K562 (cell line): ENCODE measurements at regions not wholly inside any gene's neighbourhood (a gene's known extent, or its start where the extent isn't known, plus 50 kb on each side); places are given as distances from the start of the nearest gene placed in this dataset.

ENCODE experiments used
- CBX3 ChIP-seq, 2 experiments: IDR thresholded peaks; 1 replicate in 1 of 2; 2 replicates in 1 of 2; pipeline ENCODE4 v1.6.1; 2012; ENCODE audit warnings: inconsistent platforms in 2 of 2, low read length in 2 of 2, borderline replicate concordance in 1 of 2, control low read depth in 1 of 2
- DACH1 ChIP-seq: fragments of 450-650 bp; IDR thresholded peaks from 2 replicates; pipeline ENCODE4 v1.6.1; 2018; ENCODE audit not compliant: partially characterized antibody
- DPF2 ChIP-seq: fragments of 450-650 bp; IDR thresholded peaks from 2 replicates; pipeline ENCODE4 v1.6.1; 2016
- EP300 ChIP-seq: IDR thresholded peaks from 2 replicates; pipeline ENCODE4 v1.6.1; 2012; ENCODE audit warnings: low read length, improper control_type of control experiment
- ESRRA ChIP-seq: fragments of 450-650 bp; IDR thresholded peaks from 2 replicates; pipeline ENCODE4 v1.6.1; 2014; ENCODE audit warnings: low read depth, mild to moderate bottlenecking, moderate library complexity, borderline replicate concordance
- FOXA3 ChIP-seq, 2 experiments: fragments of 450-650 bp in 1 of 2; sonication (generic) in 1 of 2; formaldehyde crosslinking; IDR thresholded peaks in 1 of 2; conservative IDR thresholded peaks in 1 of 2; 2 replicates each; pipeline versions ENCODE4 v1.4.0 to v1.8.0; 2020 to 2022; ENCODE audit warnings: mild to moderate bottlenecking in 2 of 2, missing genetic modification reagents in 1 of 2
- HOXB6 ChIP-seq: fragments of 250-450 bp; sonication (Bioruptor Pico); IDR thresholded peaks from 2 replicates; pipeline ENCODE4 v1.5.1; 2022; ENCODE audit warnings: mild to moderate bottlenecking, borderline replicate concordance
- IRF1 ChIP-seq: sonication (generic); formaldehyde crosslinking; IDR thresholded peaks from 2 replicates; pipeline ENCODE4 v1.8.0; 2022; ENCODE audit warnings: missing genetic modification reagents, mild to moderate bottlenecking, borderline replicate concordance
- JUN ChIP-seq, 2 experiments: sonication (generic) in 1 of 2; formaldehyde crosslinking in 1 of 2; IDR thresholded peaks; 2 replicates each; pipeline versions ENCODE4 v1.6.1 to v1.8.0; 2012 to 2022; ENCODE audit warnings: borderline replicate concordance in 2 of 2, mild to moderate bottlenecking in 2 of 2, improper control_type of control experiment in 1 of 2, low read depth in 1 of 2, low read length in 1 of 2, missing genetic modification reagents in 1 of 2
- MEF2A ChIP-seq: IDR thresholded peaks from 2 replicates; pipeline ENCODE4 v1.6.1; 2011; ENCODE audit warnings: low read depth, mild to moderate bottlenecking, low read length, moderate library complexity; ENCODE audit not compliant: control insufficient read depth
- MTF1 ChIP-seq: fragments of 250-450 bp; sonication (Bioruptor Pico); IDR thresholded peaks from 2 replicates; pipeline ENCODE4 v1.9.0; 2021; ENCODE audit warnings: moderate library complexity, mild to moderate bottlenecking, inconsistent platforms, borderline replicate concordance
- NFE2 ChIP-seq: IDR thresholded peaks from 2 replicates; pipeline ENCODE4 v1.6.1; 2014; ENCODE audit warnings: antibody characterized with exemption, low read depth
- PTTG1 ChIP-seq: fragments of 450-650 bp; IDR thresholded peaks from 2 replicates; pipeline ENCODE4 v1.6.1; 2016; ENCODE audit warnings: low read depth, mild to moderate bottlenecking, missing genetic modification characterization, missing compliant biosample characterization
- RBM22 ChIP-seq: fragments of 200-400 bp; formaldehyde crosslinking; IDR thresholded peaks from 2 replicates; pipeline ENCODE4 v1.6.1; 2018; ENCODE audit warnings: low read length, low read depth; ENCODE audit not compliant: poor library complexity, severe bottlenecking
- RBM34 ChIP-seq: fragments of 200-400 bp; formaldehyde crosslinking; IDR thresholded peaks from 2 replicates; pipeline ENCODE4 v1.6.1; 2018; ENCODE audit warnings: low read length, borderline replicate concordance; ENCODE audit not compliant: insufficient read depth
- RCOR1 ChIP-seq, 2 experiments: IDR thresholded peaks; 2 replicates each; pipeline ENCODE4 v1.6.1; 2012; ENCODE audit warnings: low read depth in 2 of 2, low read length in 2 of 2, borderline replicate concordance in 1 of 2, improper control_type of control experiment in 1 of 2
- SFPQ ChIP-seq: fragments of 200-400 bp; formaldehyde crosslinking; IDR thresholded peaks from 2 replicates; pipeline ENCODE4 v1.6.1; 2017; ENCODE audit warnings: mild to moderate bottlenecking, low read depth, low read length, moderate library complexity
- SMAD4 ChIP-seq: fragments of 250-450 bp; sonication (Bioruptor Pico); conservative IDR thresholded peaks from 2 replicates; pipeline ENCODE4 v1.8.0; 2021; ENCODE audit warnings: inconsistent platforms, mild to moderate bottlenecking, moderate library complexity
- SREBF1 ChIP-seq: fragments of 150-350 bp; IDR thresholded peaks from 2 replicates; pipeline ENCODE4 v1.6.1; 2014; ENCODE audit warnings: antibody characterized with exemption, low read depth, low read length, borderline replicate concordance
- TFAM ChIP-seq: fragments of 250-450 bp; sonication (Bioruptor Pico); conservative IDR thresholded peaks from 2 replicates; pipeline ENCODE4 v1.5.0; 2021; ENCODE audit warnings: mild to moderate bottlenecking, moderate library complexity
- TGIF2 ChIP-seq: sonication (generic); formaldehyde crosslinking; IDR thresholded peaks from 2 replicates; pipeline ENCODE4 v1.8.1; 2022; ENCODE audit warnings: mild to moderate bottlenecking, missing genetic modification reagents, moderate library complexity
- ZKSCAN8 ChIP-seq: fragments of 200-800 bp; sonication (Bioruptor generic); IDR thresholded peaks from 2 replicates; pipeline ENCODE4 v1.6.1; 2016; ENCODE audit warnings: missing genetic modification characterization, missing compliant biosample characterization
- ZNF133 ChIP-seq: fragments of 250-450 bp; sonication (Bioruptor Pico); IDR thresholded peaks from 2 replicates; pipeline ENCODE4 v1.4.0; 2020; ENCODE audit warnings: mild to moderate bottlenecking
- ZNF224 ChIP-seq: sonication (generic); formaldehyde crosslinking; IDR thresholded peaks from 2 replicates; pipeline ENCODE4 v1.8.0; 2022; ENCODE audit warnings: mild to moderate bottlenecking, missing genetic modification reagents
- ZNF324 ChIP-seq: fragments of 250-450 bp; sonication (Bioruptor Pico); IDR thresholded peaks from 2 replicates; pipeline ENCODE4 v1.4.0; 2020; ENCODE audit warnings: mild to moderate bottlenecking
- ZNF583 ChIP-seq: fragments of 250-450 bp; sonication (Bioruptor Pico); IDR thresholded peaks from 2 replicates; pipeline ENCODE4 v1.4.0; 2020
- ZNF830 ChIP-seq: fragments of 250-450 bp; sonication (Bioruptor Pico); IDR thresholded peaks from 2 replicates; pipeline ENCODE4 v1.5.0; 2021; ENCODE audit warnings: mild to moderate bottlenecking

GRCh38 chr16:7990626-7991260 lies 599.6 kb downstream of the TMEM114 start (continued):
- no peak for TF ChIP-seq SMAD4
- no peak for TF ChIP-seq SFPQ
- TF ChIP-seq EP300: no peak
- TF ChIP-seq HOXB6 (CRISPR knock-in tag): no peak
- no peak for TF ChIP-seq ZKSCAN8 (CRISPR knock-in tag)
- TF ChIP-seq ZNF224 (CRISPR knock-in tag): no peak
- TF ChIP-seq FOXA3 (CRISPR knock-in tag; conservative IDR thresholded peaks at IDR 0.05 in 1 of 2, IDR thresholded peaks at IDR 0.05 in 1 of 2): no peak
- TF ChIP-seq ESRRA: no peak
- TF ChIP-seq SREBF1: no peak
- no peak for TF ChIP-seq JUN (IDR thresholded peaks at IDR 0.05; ENCODE audit: borderline replicate concordance, low read depth, low read length)
- no peak for TF ChIP-seq JUN (CRISPR knock-in tag; IDR thresholded peaks at IDR 0.05; ENCODE audit: borderline replicate concordance)
- peak; percentile 10 for TF ChIP-seq DACH1
- TF ChIP-seq PTTG1 (tag): no peak
- TF ChIP-seq ZNF830 (CRISPR knock-in tag): no peak
- peak; percentile 91 for TF ChIP-seq NFE2
- no peak for TF ChIP-seq ZNF583
- peak in 1 of 2 experiments; percentile 16; a peak in 1 of 4 replicates for TF ChIP-seq RCOR1 (IDR thresholded peaks at IDR 0.05; ENCODE audit: borderline replicate concordance in 1 of 2, low read depth in 2 of 2, low read length in 2 of 2)
- TF ChIP-seq IRF1 (CRISPR knock-in tag): no peak
- no peak for TF ChIP-seq ZNF133
- TF ChIP-seq RBM22: no peak
- TF ChIP-seq MEF2A: peak; percentile 94
- no peak for TF ChIP-seq TFAM (CRISPR knock-in tag)
- peak; percentile 69 for TF ChIP-seq DPF2
- no peak for TF ChIP-seq CBX3 (IDR thresholded peaks at IDR 0.05; ENCODE audit: borderline replicate concordance in 1 of 2, low read length in 2 of 2)
- TF ChIP-seq TGIF2: no peak
- TF ChIP-seq RBM34: no peak
- no peak for TF ChIP-seq MTF1 (CRISPR knock-in tag)
- no peak for TF ChIP-seq ZNF324 (CRISPR knock-in tag)
